Loucy (cell line): ENCODE measurements at regions not wholly inside any gene's neighbourhood (a gene's known extent, or its start where the extent isn't known, plus 50 kb on each side); places are given as distances from the start of the nearest gene placed in this dataset.

Experiments used
- EZH2phosphoT487 ChIP-seq: fragments of 200-600 bp; IDR thresholded peaks from 2 replicates; pipeline ENCODE4 v1.6.1; 2018; ENCODE audit warnings: antibody characterized with exemption, mild to moderate bottlenecking, moderate library complexity, borderline replicate concordance
- TF ChIP-seq, protein P1 (sequence below): fragments of 200-600 bp; sonication (generic); conservative IDR thresholded peaks from 2 replicates; pipeline ENCODE4 v1.5.1; 2014; ENCODE audit warnings: mild to moderate bottlenecking, antibody characterized with exemption, low read length

- TF ChIP-seq, protein P1, sequence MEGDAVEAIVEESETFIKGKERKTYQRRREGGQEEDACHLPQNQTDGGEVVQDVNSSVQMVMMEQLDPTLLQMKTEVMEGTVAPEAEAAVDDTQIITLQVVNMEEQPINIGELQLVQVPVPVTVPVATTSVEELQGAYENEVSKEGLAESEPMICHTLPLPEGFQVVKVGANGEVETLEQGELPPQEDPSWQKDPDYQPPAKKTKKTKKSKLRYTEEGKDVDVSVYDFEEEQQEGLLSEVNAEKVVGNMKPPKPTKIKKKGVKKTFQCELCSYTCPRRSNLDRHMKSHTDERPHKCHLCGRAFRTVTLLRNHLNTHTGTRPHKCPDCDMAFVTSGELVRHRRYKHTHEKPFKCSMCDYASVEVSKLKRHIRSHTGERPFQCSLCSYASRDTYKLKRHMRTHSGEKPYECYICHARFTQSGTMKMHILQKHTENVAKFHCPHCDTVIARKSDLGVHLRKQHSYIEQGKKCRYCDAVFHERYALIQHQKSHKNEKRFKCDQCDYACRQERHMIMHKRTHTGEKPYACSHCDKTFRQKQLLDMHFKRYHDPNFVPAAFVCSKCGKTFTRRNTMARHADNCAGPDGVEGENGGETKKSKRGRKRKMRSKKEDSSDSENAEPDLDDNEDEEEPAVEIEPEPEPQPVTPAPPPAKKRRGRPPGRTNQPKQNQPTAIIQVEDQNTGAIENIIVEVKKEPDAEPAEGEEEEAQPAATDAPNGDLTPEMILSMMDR = no peak
- TF ChIP-seq EZH2phosphoT487 = no peak
Measured at GRCh38 chr3:26340001-26340400, 282.6 kb upstream of the LRRC3B start.
